GM21737 (cell line): ENCODE measurements at regions not wholly inside any gene's neighbourhood (a gene's known extent, or its start where the extent isn't known, plus 50 kb on each side); places are given as distances from the start of the nearest gene placed in this dataset.
"Not testable (repeated sequence)": the region's sequence is repeated elsewhere in the genome, so short reads cannot be mapped to it uniquely, and the experiment has no call there.

Source experiments
- ATAC-seq: cut with Tn5 transposase; IDR thresholded peaks from one replicate; pipeline ENCODE4 v1.9.1; 2021; ENCODE audit warnings: mild to moderate bottlenecking, moderate library complexity; ENCODE audit not compliant: unreplicated experiment

DNA sequence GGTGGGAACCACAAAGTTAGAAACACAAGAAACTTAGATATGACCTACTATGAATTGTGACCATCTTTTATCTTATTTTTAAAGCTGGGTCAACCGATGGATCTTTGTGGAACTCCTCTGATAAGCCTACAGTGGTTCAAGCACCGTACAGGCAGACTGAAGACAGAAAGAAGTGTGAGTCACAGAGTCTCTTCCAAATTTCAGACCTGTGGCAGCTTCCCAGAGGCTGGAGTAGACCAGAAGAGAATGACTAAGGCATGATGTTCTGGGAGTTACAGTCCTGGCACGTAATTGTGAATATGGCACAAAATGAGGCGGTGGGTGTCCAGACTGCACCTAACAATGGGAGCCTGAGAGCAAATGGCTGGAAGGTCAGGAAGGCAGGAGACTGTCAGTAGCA is 70.0 kb downstream of the LMO4 start:
- ATAC-seq = no peak

DNA sequence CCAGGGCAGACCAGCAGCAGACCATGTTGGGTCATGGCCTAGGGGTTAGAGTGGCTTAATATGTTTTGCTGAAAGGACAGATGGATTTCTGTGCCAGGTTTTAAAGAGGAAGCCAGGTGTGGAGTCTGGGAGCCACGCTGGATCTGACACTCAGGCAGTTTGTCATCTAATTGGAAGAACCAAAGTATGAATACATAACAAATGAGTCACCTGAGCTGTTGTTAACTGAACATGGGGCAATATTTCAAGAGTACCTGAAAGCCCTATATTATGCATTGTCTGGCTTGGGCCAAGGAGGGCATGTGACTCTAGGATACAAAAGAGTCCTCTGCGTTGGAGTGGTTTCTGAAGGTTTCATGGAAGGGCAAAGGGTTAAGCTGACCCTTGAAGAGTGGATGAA is 70.6 kb downstream of the LMO4 start:
- no peak for ATAC-seq

GRCh38 chr1:87399701-87400100 is 71.0 kb downstream of the LMO4 start:
- ATAC-seq = no peak

DNA sequence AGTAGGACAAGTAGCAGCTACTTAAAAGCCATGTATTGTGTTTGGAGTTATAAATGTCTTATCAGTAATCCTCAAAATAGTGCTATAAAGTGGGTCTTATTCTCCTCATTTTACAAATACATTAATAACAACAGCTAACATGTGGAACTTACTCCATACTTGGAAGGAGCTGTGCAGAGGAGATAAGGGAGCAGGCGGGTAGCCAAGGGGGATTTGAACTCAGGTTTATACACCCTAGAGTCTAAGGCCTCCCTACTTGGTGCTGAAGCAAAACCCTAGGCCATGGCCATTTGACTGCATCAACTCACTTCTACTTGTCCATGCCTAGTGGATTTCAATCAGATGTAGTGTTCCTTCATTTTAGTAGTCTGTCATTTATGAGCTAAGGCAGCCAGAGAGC is 72.1 kb downstream of the LMO4 start:
- no peak for ATAC-seq

GRCh38 chr1:87402241-87403002 is 73.7 kb downstream of the LMO4 start:
- ATAC-seq = no peak

DNA sequence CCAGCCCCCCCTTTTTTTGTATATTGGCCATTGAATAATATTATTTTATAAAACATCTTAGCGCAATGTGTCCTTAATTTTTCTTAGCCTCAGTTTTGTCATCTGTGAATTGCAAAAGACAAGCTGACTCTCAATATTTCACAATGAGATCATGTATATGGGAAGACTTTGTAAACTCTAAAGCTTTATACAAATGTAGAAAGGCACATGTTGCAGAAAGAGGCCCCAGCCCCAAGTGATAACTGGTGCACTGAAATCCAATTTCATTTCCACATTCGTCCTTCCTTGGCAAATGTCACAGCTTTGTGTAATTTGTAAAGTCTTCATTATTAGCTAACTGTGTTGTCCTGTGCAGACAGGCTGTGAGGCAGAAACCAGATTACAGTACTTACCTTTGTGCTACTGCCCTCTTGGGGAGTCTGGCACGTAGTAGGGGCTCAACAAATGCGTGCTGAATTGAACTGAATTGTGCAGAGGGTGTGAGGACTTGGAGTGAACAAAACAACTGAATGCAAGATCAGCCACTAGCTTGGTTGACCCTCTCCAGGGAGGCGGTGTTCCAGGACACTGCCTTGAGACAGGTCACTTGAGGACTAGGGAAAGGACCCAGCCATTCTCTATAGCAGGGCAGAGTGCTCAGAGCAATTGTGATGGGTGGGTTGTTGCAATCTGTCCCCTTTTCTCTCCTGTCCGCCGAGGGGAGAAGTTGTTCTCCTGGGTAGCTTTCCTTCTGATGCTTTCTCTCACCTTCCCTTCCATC is 74.6 kb downstream of the LMO4 start:
- ATAC-seq = no peak

- no peak for ATAC-seq
These were observed 75.6 kb downstream of the LMO4 start for GRCh38 chr1:87404296-87404695.

- no peak for ATAC-seq
These were observed 80.1 kb downstream of the LMO4 start for GRCh38 chr1:87408665-87409248.

DNA sequence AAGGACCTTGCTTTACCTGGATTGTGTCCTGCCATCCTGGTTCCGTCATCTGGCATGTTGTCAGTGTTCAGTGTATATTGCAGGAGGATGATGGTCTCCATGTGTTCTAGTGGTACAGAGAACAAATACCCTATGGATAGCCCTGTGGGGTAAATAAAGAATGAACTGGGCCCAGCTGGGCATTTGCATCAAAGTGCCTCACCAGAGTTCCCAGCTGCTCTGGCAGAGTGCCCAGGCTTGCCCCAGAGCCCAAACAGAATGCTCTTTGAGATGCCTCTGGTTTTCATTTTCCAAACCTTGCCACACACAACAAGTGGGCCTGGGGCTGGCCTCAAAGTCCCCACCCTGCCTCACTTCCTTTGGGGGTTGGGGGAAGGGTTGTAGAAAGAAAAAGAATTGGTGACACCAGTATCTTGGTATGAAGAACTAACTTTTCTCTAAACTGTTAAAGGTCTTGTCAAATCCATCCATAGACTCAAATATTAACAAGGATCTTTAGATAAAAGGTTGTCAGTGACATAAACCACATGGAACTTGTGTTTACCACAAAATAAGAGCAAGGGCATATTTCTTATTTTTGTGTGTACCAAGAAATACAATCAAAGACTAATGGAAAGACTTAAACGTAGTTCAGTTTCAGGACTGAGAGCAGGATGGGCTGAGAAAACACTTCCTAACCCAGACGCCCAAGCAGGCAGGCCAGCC is 82.2 kb downstream of the LMO4 start:
- ATAC-seq = no peak

- not testable (repeated sequence) for ATAC-seq
These were observed 85.2 kb downstream of the LMO4 start for GRCh38 chr1:87413846-87414245.

- no peak for ATAC-seq
These were observed 89.4 kb downstream of the LMO4 start for GRCh38 chr1:87418048-87418447.

- ATAC-seq = no peak
These were observed 93.1 kb downstream of the LMO4 start for GRCh38 chr1:87421809-87422208.

- no peak for ATAC-seq
These were observed 95.9 kb downstream of the LMO4 start for GRCh38 chr1:87424541-87424940.

- ATAC-seq = no peak
These were observed 98.0 kb downstream of the LMO4 start for GRCh38 chr1:87426463-87427249.

DNA sequence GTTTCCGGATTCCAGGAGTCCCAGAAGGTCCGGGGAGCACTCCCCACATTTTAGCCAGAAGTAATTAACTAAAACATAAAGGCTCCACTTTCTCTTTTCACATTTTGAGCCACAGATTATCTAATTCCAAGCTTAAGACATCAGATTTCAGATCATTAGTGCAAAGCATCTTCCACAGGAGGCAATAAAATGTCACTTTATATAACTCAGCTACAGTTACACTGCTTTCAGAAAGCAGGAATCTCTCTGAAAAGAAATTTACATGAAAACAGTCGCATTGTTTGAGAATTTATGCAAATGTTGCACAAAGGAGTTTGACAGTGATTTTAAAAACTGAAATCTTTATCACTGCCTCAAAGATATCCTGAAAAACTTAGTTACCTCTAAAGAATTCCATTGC is 99.7 kb downstream of the LMO4 start:
- no peak for ATAC-seq

DNA sequence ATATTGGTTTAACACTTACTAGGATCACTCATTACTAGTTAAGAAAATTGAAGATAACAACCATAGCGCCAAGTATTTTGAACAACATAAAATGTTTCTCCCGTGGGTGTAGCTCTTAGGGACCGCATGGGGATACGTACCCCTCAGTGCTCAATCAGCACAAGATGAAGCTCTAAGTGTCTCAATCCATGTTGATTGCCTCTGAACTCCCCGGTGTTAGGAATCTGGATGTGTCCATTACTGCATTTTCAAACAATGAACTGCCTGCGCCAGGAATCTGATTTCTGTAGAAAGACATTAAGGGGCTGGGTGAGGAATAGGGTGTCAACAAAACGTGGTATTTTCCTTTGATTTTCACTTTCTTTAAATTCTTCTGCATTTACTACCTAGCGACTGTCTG is 100.2 kb downstream of the LMO4 start:
- no peak for ATAC-seq

GRCh38 chr1:87432685-87433084 is 104.0 kb downstream of the LMO4 start:
- no peak for ATAC-seq

DNA sequence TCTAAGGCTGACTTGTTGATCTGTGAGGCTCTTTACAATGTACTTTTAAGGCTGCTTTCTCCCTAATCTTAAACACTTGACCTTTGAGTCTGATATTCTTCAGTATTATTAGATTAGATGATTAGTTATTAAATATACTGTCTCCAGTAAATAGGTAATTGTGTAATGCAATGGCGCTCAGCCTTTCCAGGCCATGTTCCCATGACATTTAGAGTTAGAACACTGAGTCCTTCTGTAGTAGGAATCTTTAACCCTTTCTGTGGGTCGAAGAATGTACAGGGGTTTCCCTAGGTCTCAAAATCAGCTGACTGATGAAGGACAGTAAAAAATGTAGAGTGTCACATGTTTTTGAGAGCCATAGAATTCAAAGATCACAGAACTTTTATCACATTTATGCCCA is 104.4 kb downstream of the LMO4 start:
- ATAC-seq = not testable (repeated sequence)

DNA sequence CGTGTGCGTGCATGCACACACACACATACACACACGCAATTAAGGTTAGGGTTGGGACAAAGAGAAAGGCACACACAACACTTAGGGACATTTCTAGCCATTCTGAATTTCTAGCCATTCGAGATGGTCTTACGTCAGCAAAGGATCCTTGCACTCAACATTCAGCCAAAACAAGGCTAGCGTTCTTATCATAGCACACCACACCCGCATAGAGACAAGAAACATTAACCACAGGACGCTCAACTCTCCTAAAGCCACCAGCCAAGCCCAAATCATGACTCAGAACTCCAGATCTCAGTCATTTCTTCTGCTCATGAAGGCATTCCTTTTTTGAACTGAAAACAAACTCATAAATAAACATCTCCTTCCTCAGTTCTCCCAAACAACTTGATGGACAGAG is 106.8 kb downstream of the LMO4 start:
- no peak for ATAC-seq

GRCh38 chr1:87436115-87436514 is 107.4 kb downstream of the LMO4 start:
- not testable (repeated sequence) for ATAC-seq

DNA sequence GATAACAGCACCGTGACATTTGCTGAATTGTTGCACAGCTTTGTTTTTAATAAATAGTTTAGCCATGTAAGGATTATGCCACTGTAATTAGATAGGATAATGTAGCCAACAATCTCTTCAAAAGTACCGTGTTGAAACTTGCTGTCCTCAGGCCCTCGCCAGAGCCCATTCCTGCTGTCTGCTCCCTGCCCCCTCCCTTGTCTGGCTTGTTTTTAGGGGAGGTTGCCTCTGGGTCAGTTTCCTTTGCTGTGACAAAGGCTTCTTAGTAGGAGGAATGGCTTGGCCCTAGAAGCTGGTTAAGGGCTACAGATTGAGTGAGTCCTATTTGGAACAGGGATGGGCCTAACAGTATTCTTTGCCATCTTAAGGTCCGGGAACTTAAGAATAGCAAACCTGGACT is 107.9 kb downstream of the LMO4 start:
- no peak for ATAC-seq
